Motor neuron (in vitro differentiated cells): ENCODE measurements at regions not wholly inside any gene's neighbourhood (a gene's known extent, or its start where the extent isn't known, plus 50 kb on each side); places are given as distances from the start of the nearest gene placed in this dataset.

Experiments used
- ATAC-seq, 8 experiments: fragments of 200-7000 bp; cut with Tn5 transposase; replicated peaks in 6 of 8; 2 replicates each; pipeline ENCODE4 v1.8.0; 2021; ENCODE audit warnings: mild to moderate bottlenecking in 8 of 8, moderate library complexity in 8 of 8
- H3K27ac ChIP-seq, 2 donors: fragments of 250-450 bp; sonication (Bioruptor Pico); 2 replicates each; pipeline ENCODE4 v1.9.0; 2021; ENCODE audit warnings: antibody characterized with exemption in 2 of 2, mild to moderate bottlenecking in 2 of 2, moderate library complexity in 1 of 2
- H3K4me1 ChIP-seq, 2 donors: fragments of 250-450 bp; sonication (Bioruptor Pico); replicated peaks in 1 of 2; 2 replicates each; pipeline ENCODE4 v1.6.1; 2021; ENCODE audit warnings: antibody characterized with exemption in 2 of 2, mild to moderate bottlenecking in 2 of 2, moderate library complexity in 1 of 2
- H3K4me3 ChIP-seq, 5 donors: fragments of 250-450 bp; sonication (Bioruptor Pico); 2 replicates each; pipeline ENCODE4 v1.9.0; 2021; ENCODE audit warnings: antibody characterized with exemption in 5 of 5, mild to moderate bottlenecking in 5 of 5, moderate library complexity in 4 of 5
- WGBS, 10 experiments: fragments of 450-650 bp; shearing (Covaris generic); methylation state at CpG; one replicate each; pipeline ENCODE4 v1.0.0; 2022; 5-methylcytosine and 5-hydroxymethylcytosine counted together
- in situ Hi-C, 9 experiments: fragments of 400-800 bp; cut with MboI; loops; one replicate each; pipeline ENCODE4 v1.15.0; 2021; ENCODE audit warnings: low sequenced_read_pairs in 9 of 9, low pct_unique_long_range_greater_than_20kb in 2 of 9; ENCODE audit not compliant: unreplicated experiment in 9 of 9

DNA sequence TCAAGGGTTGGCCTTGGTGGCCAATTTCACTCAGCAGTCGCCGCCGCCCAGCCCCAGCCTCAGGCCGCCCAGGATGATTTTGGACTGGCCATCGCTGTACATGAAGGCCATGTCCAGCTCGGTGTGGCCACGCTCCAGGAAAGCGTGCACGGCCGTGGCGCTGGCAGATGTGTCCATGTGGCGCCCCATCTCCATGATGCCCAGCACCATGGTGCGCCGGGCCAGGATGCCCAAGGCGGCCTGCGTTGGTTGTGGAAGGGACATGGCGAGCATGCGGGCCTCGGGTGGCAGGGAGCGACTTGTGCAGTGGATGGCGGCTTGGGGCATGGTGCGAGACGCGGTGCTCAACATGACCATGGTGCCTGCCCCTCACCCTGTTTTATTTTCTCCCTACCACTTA, 55.4 kb downstream of the ZCCHC12 start:
- no peak overlapping the region for H3K27ac ChIP-seq
- H3K4me1 ChIP-seq, result peaks cover 0 to under 1% of the 10 kb centered on the region in 2 donors
- 57% methylated on average over 4 of the region's 24 CpGs; no CpG with 5 or more reads in 9 of the 10 experiments for WGBS, 10 experiments
- H3K4me3 ChIP-seq, result no peak overlapping the region
- no peak for ATAC-seq
- in situ Hi-C loops, result no loop called here

DNA sequence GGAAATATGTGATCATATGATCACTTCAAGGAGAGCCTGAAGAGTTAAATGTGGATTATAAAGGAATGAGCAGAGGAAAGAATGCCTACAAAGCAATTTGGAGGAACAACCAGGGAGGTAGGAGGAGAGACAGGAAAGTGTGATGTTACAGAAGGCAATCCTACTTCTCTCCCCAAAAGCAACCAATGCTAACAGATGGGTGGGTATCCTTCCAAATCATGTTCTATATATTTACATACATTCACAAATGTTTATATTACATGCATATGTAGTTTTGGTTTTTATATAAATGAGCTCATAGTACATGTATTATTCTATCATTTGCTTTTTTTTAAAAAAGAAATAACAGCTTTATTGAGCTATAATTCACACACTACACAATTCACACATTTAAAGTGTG, 56.0 kb downstream of the ZCCHC12 start:
- Histone ChIP-seq H3K4me3 (no peak overlapping the region), H3K27ac (no peak overlapping the region), H3K4me1 (peaks cover 0 to 5% of the 10 kb centered on the region in 2 donors)
- in situ Hi-C loops, result no loop called here
- no peak for ATAC-seq

DNA sequence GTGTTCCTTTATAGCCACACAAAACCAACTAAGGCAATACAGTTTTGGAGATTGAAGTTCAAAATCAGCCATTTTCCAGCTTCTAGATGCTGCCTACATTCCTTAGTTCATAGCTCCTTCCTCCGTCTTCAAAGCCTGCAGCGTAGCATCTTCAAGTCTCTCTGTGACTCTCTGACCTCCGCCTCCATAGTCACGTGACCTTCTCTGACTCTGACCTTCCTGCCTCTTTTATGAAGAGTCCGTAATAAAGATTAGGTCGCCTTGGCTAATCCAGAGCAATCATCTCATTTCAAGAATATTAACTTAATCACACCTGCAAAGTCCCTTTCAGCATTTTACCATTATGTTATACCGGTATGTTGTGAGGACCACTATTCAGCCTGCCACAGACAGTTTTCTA, 60.4 kb downstream of the ZCCHC12 start:
- no peak for ATAC-seq
- WGBS, 10 experiments, result 42 to 100% (median 87%) methylated on average over 1 to 6 of the region's 7 CpGs; no CpG with 5 or more reads in 4 of the 10 experiments

DNA sequence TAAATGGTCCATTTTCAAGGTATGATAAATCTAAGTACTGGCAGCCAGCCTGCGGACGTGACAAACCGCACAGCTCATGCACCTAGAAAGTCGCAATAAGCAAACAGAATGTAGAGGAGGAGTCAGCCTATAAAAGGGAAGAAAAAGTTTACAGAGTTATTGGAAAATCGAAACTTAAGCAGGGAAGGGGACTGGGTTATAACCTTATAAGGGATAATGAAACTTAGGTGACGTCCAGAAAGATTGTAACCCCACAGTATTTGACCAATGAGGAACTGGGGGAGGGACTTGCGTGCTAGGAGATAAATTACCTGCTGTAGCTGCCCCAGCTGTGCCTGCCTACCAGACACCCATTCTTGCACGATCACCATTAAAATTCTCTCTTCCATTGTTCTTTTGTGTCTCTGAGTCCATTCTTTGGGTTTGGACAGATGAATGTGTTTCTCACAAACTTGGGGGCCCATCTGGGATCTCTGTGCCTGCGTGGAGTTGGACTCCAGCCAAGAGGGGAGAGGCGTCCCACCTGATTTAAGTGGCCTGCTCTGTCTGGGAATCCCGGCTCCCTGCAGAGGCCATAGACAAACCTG, 61.0 kb downstream of the ZCCHC12 start:
- ATAC-seq, result peak in 5 of 8 experiments; percentile 30 to 69 (median 61)
- peaks cover 0 to 8% of the 10 kb centered on the region in 2 donors for H3K4me1 ChIP-seq
- peak overlapping the region in 1 of 2 donors; percentile 53 for H3K27ac ChIP-seq
- no peak overlapping the region for H3K4me3 ChIP-seq
- in situ Hi-C loops, result no loop called here
- 37 to 100% (median 55%) methylated on average over 1 to 8 of the region's 11 CpGs; no CpG with 5 or more reads in 4 of the 10 experiments for WGBS, 10 experiments

More for the DNA sequence above, 60.4 kb downstream of the ZCCHC12 start:
- H3K4me3 ChIP-seq, result no peak overlapping the region
- H3K4me1 ChIP-seq, result peaks cover 0 to 8% of the 10 kb centered on the region in 2 donors
- no peak overlapping the region for H3K27ac ChIP-seq
- in situ Hi-C loops, result no loop called here

DNA sequence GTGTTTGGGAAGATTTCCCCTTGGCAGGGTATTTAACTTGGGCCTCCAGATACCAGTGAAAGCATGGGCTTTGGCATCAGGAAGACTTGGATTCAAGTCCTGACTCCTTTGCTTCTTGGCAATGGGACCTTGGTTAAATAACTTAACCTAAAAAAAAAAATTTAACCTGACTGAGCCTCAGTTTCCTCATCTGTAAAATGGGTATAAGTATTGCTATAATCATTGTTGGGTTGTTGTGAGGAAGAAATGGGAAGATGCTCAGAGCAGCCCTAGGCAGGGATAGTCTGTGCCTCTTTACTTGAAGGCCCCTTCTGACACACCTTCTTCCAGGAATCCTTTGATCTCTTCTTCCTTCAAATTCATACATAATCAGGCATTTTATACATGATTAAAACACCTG, 70.3 kb downstream of the ZCCHC12 start:
- H3K27ac ChIP-seq, result no peak overlapping the region
- no peak overlapping the region for H3K4me3 ChIP-seq
- in situ Hi-C loops, result no loop called here
- H3K4me1 ChIP-seq, result no peaks in the 10 kb centered on the region
- ATAC-seq, result no peak

DNA sequence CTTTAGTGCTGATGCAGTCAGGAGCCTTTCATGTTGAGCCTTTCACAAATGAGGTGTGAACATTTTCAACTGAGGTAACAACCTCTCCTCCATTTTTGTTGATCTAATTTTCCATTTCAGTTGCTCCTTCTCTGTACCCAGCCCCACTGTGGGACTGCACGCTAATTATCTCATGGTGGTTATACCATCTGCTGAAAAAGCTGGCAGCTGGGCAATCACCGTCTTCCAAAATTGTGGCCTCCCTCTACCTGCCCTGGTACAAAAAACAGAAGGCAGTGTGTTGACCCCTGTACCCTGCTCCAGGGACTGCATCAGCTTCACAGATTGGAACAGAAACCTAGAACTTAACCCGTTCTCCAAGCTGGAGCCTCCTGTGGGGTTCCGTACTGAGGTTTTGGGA, 72.4 kb upstream of the LONRF3 start:
- 29 to 65% methylated on average over 1 to 3 of the region's 4 CpGs; no CpG with 5 or more reads in 8 of the 10 experiments for WGBS, 10 experiments
- no peak for ATAC-seq
- no peak overlapping the region for H3K4me3 ChIP-seq
- H3K4me1 ChIP-seq, result no peaks in the 10 kb centered on the region
- in situ Hi-C loops, result no loop called here
- H3K27ac ChIP-seq, result no peak overlapping the region

DNA sequence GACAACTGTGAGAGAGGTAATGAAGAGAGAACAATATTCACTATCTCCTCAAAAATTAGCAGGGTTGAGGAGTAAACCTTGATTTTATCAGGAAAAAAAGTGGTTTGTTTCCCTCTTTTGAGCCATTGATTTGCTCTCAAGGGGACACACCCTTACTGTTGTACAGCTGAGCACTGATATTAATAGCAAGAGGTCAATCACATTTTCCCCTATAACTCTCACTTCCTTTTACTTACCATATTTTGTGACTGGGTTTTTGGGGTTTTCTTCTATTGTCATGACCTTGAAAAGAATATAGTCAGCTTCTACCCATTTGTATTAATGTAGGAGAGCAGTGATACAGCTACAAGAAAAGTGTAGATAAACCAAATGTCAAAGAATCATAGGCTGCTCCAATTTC, 70.2 kb upstream of the LONRF3 start:
- no peak overlapping the region for H3K4me3 ChIP-seq
- in situ Hi-C loops, result no loop called here
- no peak for ATAC-seq
- no peaks in the 10 kb centered on the region for H3K4me1 ChIP-seq
- no peak overlapping the region for H3K27ac ChIP-seq

DNA sequence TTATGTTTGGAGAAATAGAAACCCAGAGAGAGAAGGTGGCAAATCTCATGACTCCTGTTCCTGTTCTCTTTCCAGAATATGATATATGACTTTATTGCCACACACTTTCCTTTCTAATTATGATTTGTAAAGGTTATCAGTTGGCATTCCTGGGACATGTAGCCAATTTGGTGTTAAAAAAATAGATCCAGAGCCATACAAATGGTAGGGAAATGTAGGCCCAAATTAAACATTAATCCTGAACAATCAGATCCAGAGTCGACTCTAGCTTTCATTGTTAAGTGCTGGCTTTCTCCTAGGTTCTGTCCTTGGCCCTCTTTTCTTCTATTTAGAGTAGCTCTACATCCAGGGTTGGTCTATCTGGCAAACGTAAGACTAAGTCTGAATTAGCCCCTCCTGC, 69.8 kb upstream of the LONRF3 start:
- no peak for ATAC-seq
- Histone ChIP-seq H3K4me1 (no peaks in the 10 kb centered on the region), H3K4me3 (no peak overlapping the region), H3K27ac (no peak overlapping the region)
- WGBS, 10 experiments, result 0 to 40% (median 29%) methylated on average over 1 to 2 of the region's 2 CpGs; no CpG with 5 or more reads in 5 of the 10 experiments
- in situ Hi-C loops, result no loop called here
